Fibroblast of lung (primary cell): ENCODE measurements at regions not wholly inside any gene's neighbourhood (a gene's known extent, or its start where the extent isn't known, plus 50 kb on each side); places are given as distances from the start of the nearest gene placed in this dataset.
"Not testable (repeated sequence)": the region's sequence is repeated elsewhere in the genome, so short reads cannot be mapped to it uniquely, and the experiment has no call there.

Experiments used
- DNase-seq, 2 donors: peaks; one replicate each; pipeline versions ENCODE4 v3.0.0 to v3.0.0-alpha.2; 2010; ENCODE audit warnings: low read depth in 2 of 2
- H2AFZ ChIP-seq: 2 replicates; pipeline ENCODE4 v1.5.1; 2012; ENCODE audit warnings: low read length, control low read depth, inconsistent platforms
- H3K27ac ChIP-seq: 2 replicates; pipeline ENCODE4 v1.5.1; 2011; ENCODE audit warnings: low read length, control low read depth; ENCODE audit not compliant: insufficient read depth
- H3K27me3 ChIP-seq: 2 replicates; pipeline ENCODE4 v1.5.1; 2011; ENCODE audit warnings: mild to moderate bottlenecking, low read length; ENCODE audit not compliant: control insufficient read depth, insufficient read depth
- H3K36me3 ChIP-seq: 2 replicates; pipeline ENCODE4 v1.5.1; 2011; ENCODE audit warnings: low read length; ENCODE audit not compliant: control insufficient read depth, insufficient read depth
- H3K4me1 ChIP-seq: 2 replicates; pipeline ENCODE4 v1.5.1; 2011; ENCODE audit warnings: low read length; ENCODE audit not compliant: control insufficient read depth, insufficient read depth; ENCODE audit errors: extremely low read depth
- H3K4me2 ChIP-seq: 2 replicates; pipeline ENCODE4 v1.5.1; 2011; ENCODE audit warnings: low read length, control low read depth; ENCODE audit not compliant: insufficient read depth; ENCODE audit errors: extremely low read depth
- H3K4me3 ChIP-seq, 4 experiments: fragments of 200-600 bp in 1 of 4; sonication (generic) in 1 of 4; replicated peaks in 1 of 4; 2 replicates each; pipeline ENCODE4 v1.5.1; 2011 to 2016; ENCODE audit warnings: low read length in 4 of 4, low read depth in 3 of 4, mild to moderate bottlenecking in 3 of 4, control low read depth in 2 of 4, inconsistent platforms in 1 of 4, mixed read lengths in 1 of 4; ENCODE audit not compliant: insufficient read depth in 1 of 4; ENCODE audit errors: control extremely low read depth in 1 of 4
- H3K79me2 ChIP-seq: 2 replicates; pipeline ENCODE4 v1.5.1; 2012; ENCODE audit warnings: mild to moderate bottlenecking, low read length, inconsistent platforms; ENCODE audit not compliant: control insufficient read depth, insufficient read depth
- H3K9ac ChIP-seq: 2 replicates; pipeline ENCODE4 v1.5.1; 2011; ENCODE audit warnings: mild to moderate bottlenecking, low read length, control low read depth; ENCODE audit not compliant: insufficient read depth
- H3K9me3 ChIP-seq: 2 replicates; pipeline ENCODE4 v1.5.1; 2012; ENCODE audit warnings: low read depth, low read length; ENCODE audit not compliant: control insufficient read depth, insufficient read depth
- H4K20me1 ChIP-seq: 2 replicates; pipeline ENCODE4 v1.5.1; 2011; ENCODE audit warnings: low read length; ENCODE audit not compliant: control insufficient read depth, insufficient read depth; ENCODE audit errors: extremely low read depth
- EZH2 ChIP-seq: IDR thresholded peaks from 2 replicates; pipeline ENCODE4 v1.5.1; 2012; ENCODE audit warnings: low read length, control low read depth, mild to moderate bottlenecking; ENCODE audit errors: missing control alignments

DNA sequence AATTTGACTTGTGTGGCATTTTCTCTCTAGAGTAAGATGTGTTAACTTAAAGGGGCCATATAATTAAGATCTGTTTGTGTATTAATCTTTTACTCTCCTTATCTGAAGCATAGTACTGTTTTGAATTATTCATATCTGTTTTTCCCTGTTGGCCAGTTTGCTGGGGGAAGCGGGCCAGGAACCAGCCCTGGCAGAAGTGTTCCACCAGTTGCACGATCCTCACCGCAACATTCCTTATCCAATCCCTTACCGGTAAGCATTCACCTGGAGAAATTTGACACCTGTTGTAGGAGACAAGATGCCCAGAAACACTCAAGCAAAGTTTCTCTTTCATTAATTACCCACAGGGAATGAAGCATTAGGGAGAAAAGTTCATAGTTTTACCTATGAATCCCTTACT is 92.2 kb upstream of the GARIN1A start:
- not testable (repeated sequence) for H3K27ac ChIP-seq, H3K27me3 ChIP-seq, H3K9ac ChIP-seq, H3K4me3 ChIP-seq, H2AFZ ChIP-seq, H3K79me2 ChIP-seq, DNase-seq, H3K4me2 ChIP-seq, H4K20me1 ChIP-seq, H3K9me3 ChIP-seq, H3K4me1 ChIP-seq, H3K36me3 ChIP-seq

DNA sequence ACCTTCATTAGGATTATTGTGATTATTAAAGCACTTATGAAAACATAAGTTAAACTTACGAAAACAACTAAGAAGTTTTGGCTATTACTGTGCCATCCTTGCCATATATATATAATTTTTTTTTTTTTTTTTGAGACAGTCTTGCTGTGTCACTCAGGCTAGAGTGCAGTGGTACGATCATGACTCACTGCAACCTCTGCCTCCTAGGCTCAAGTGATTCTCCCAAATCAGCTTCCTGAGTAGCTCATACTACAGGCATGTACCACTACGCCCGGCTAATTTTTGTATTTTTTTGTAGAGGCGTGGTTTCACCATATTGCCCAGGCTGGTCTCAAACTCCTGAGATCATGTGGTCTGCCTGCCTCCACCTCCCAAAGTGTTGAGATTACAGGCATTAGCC is 91.0 kb upstream of the GARIN1A start:
- H3K9me3 ChIP-seq, H3K4me3 ChIP-seq, H3K9ac ChIP-seq, H3K4me1 ChIP-seq, H2AFZ ChIP-seq, H4K20me1 ChIP-seq, H3K79me2 ChIP-seq, H3K27me3 ChIP-seq, H3K27ac ChIP-seq, H3K36me3 ChIP-seq, H3K4me2 ChIP-seq: not testable (repeated sequence)
- DNase-seq = peak; percentile 60 to 70

DNA sequence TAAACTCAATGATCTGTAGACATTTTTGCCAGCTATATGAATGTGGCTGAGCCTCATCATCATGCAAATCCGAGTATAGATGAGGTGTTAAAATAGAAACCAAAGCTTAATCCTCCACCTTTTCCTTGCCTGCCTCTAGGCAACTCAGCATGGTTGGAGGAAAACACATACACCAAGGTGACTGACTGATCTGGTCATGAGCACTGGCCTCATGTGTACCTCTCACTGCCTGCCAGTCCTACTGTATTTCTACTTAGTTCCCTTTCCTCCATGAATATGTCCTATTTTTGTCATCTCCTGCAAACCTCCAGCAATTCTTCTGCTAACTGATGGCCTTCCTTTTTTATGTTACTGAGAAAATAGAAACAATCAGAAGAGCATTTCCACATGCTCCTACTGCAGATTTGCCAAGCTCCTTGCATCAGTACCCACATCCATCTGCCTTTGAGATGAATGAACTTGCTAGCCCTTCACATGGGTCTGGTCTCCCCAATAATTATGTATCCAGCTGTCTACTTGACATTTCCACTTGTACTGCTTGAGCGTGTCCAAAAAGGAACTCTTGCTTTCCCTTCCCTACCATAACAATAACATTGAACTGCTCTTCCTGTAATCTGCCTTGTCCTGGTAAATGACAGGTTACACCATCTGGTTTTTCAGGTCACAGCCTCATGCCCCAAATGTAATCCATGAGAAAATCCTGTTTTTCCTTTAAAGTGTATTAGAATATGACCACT is 90.1 kb upstream of the GARIN1A start:
- not testable (repeated sequence) for H3K4me2 ChIP-seq, H2AFZ ChIP-seq, H4K20me1 ChIP-seq, H3K9me3 ChIP-seq, H3K4me3 ChIP-seq, H3K79me2 ChIP-seq, H3K4me1 ChIP-seq, DNase-seq, H3K36me3 ChIP-seq, H3K27ac ChIP-seq, H3K9ac ChIP-seq, H3K27me3 ChIP-seq

DNA sequence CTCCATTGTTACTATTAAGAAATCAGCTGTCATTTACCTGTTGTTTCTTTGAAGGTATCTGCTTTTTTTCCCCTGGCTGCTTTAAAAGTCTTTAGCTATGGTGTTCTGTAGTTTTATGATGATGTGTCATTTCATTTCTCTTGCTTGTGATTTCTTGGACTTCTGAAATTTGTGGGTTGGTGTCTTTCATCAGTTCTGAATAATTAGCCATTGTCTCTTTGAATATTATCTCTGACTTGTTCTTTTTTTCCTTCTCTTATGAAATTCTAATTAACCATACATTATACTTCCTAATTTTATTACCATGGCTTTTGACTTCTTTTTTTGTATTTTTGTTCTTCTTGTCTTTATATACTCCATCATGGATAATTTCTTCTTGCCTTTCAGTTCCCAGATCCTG is 85.4 kb upstream of the GARIN1A start:
- not testable (repeated sequence) for H2AFZ ChIP-seq, H4K20me1 ChIP-seq, DNase-seq, H3K27ac ChIP-seq, H3K9ac ChIP-seq, H3K36me3 ChIP-seq, H3K4me2 ChIP-seq, H3K4me1 ChIP-seq, H3K4me3 ChIP-seq, H3K9me3 ChIP-seq, H3K79me2 ChIP-seq, H3K27me3 ChIP-seq

DNA sequence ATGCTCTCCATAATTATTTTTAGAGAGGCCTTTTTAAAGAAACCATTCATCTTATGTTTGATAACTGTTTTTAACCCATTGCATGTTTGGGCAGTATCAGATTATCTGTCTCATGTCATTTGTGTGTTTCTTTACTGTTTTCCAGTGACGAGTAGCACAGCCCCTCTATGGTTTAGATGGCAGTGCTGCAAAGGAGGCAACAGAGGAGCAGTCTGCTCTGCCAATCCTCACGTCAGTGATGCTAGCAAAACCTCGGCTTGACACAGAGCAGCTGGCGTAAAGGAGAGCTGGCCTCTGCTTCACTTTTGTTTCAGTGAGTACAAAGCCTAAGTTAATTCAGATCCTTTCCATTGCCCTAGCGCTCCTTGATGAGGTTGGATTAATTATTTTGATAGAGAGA is 80.4 kb upstream of the GARIN1A start:
- no peak for TF ChIP-seq EZH2
- no peak overlapping the region for H3K4me3 ChIP-seq
- peaks cover 2% of the 10 kb centered on the region for H3K79me2 ChIP-seq
- H2AFZ ChIP-seq = no peak overlapping the region
- no peaks in the 10 kb centered on the region for H3K9me3 ChIP-seq
- no peaks in the 10 kb centered on the region for H4K20me1 ChIP-seq
- DNase-seq = no peak
- no peak overlapping the region for H3K4me2 ChIP-seq
- H3K27ac ChIP-seq = no peak overlapping the region
- no peak overlapping the region for H3K9ac ChIP-seq
- H3K36me3 ChIP-seq = peaks cover 2% of the 10 kb centered on the region
- H3K4me1 ChIP-seq = no peaks in the 10 kb centered on the region
- no peaks in the 10 kb centered on the region for H3K27me3 ChIP-seq

DNA sequence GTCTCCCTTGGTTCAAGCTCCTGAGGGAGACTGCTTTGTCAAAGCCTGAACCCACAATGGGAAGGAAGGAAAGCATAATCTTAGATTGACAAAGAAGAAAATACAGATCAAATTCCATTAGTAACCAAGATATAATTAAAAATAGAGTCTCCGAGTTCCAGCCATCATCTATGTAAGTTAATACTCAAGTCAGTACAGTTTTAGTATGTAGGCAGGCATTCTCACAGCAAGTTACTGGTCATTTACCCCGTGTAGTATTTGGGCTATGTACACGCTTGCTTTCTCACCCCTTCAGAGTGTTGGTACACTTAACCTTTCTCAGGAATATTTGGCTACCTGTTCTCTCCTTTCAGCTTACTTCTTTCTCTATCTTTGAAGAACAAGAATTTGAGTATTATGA is 79.9 kb upstream of the GARIN1A start:
- H3K27ac ChIP-seq, H3K9me3 ChIP-seq, DNase-seq, H3K4me3 ChIP-seq, H3K9ac ChIP-seq, H3K4me2 ChIP-seq, H4K20me1 ChIP-seq, H3K4me1 ChIP-seq, H3K79me2 ChIP-seq, H3K27me3 ChIP-seq, H2AFZ ChIP-seq, H3K36me3 ChIP-seq: not testable (repeated sequence)

DNA sequence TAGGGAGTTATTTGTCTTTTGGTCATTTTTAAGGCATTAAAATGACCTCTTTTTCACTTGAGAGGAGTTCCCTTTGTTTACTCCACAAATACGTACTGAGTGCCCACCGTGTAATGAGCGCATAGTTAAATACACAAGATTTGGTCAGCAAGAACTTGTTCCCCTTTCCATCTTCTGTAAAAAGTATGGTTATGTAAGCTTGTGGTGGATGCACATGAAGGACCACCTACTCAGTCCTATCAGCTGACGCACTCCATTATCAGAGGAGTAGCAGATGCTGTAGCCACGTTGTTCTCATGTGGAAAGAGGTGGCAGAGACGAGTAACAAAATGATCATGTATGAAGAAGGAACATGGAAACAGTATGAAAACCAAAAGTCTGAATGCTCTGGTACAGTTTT is 78.0 kb upstream of the GARIN1A start:
- H3K4me3 ChIP-seq, H3K79me2 ChIP-seq, H2AFZ ChIP-seq, DNase-seq, H4K20me1 ChIP-seq, H3K4me2 ChIP-seq, H3K27me3 ChIP-seq, H3K36me3 ChIP-seq, H3K9me3 ChIP-seq, H3K27ac ChIP-seq, H3K4me1 ChIP-seq, H3K9ac ChIP-seq: not testable (repeated sequence)
